ENCODE measurements at regions not wholly inside any gene's neighbourhood (a gene's known extent, or its start where the extent isn't known, plus 50 kb on each side); places are given as distances from the start of the nearest gene placed in this dataset.

GRCh38 chr18:3333721-3334386 is 71.9 kb downstream of the MYL12B start:
- intact Hi-C loops (cut with DNase I, micrococcal nuclease) = no loop called here
- Histone ChIP-seq H3K36me3 (ENCODE audit: insufficient read depth, low read length) (no peaks in the 10 kb centered on the region), H3K4me3 (ENCODE audit: low read length) (no peak overlapping the region), H3K9me3 (ENCODE audit: control insufficient read depth in 1 of 2, insufficient read depth in 1 of 2, low read length in 2 of 2) (no peaks in the 10 kb centered on the region), H3K4me1 (ENCODE audit: insufficient read depth, low read length) (no peaks in the 10 kb centered on the region), H3K27ac (ENCODE audit: low read depth in 1 of 2, low read length in 2 of 2) (no peak overlapping the region), H3K27me3 (ENCODE audit: control insufficient read depth in 1 of 2, insufficient read depth in 2 of 2, low read length in 2 of 2) (no peaks in the 10 kb centered on the region)
- DNase-seq (no peak), ATAC-seq (ENCODE audit: poor library complexity) (no peak)
- Mint-ChIP-seq H3K27me3 (peaks cover 6% of the 10 kb centered on the region), H3K27ac (no peak overlapping the region), H3K36me3 (ENCODE audit: low read depth) (no peaks in the 10 kb centered on the region), H3K4me3 (no peak overlapping the region), H3K4me1 (ENCODE audit: low read depth) (no peaks in the 10 kb centered on the region), H3K9me3 (no peaks in the 10 kb centered on the region)
- ChIA-PET POLR2A (no interaction called here), CTCF (interaction anchor here (1.0 kb wide), 1 partner anchor 37 kb away, joined by 3 read pairs; no protein-coding TSS in a partner anchor)
- no peak for TF ChIP-seq CTCF (IDR thresholded peaks at IDR 0.05)

GRCh38 chr18:3340015-3340681 is 78.2 kb downstream of the MYL12B start:
- Histone ChIP-seq H3K4me1 (ENCODE audit: insufficient read depth, low read length) (no peaks in the 10 kb centered on the region), H3K4me3 (ENCODE audit: low read length) (no peak overlapping the region), H3K9me3 (ENCODE audit: control insufficient read depth in 1 of 2, insufficient read depth in 1 of 2, low read length in 2 of 2) (no peaks in the 10 kb centered on the region), H3K27me3 (ENCODE audit: control insufficient read depth in 1 of 2, insufficient read depth in 2 of 2, low read length in 2 of 2) (no peaks in the 10 kb centered on the region), H3K27ac (ENCODE audit: low read depth in 1 of 2, low read length in 2 of 2) (no peak overlapping the region), H3K36me3 (ENCODE audit: insufficient read depth, low read length) (no peaks in the 10 kb centered on the region)
- H3K36me3 Mint-ChIP-seq (ENCODE audit: low read depth) = no peaks in the 10 kb centered on the region
- H3K4me3 Mint-ChIP-seq = no peak overlapping the region
- intact Hi-C loops (cut with DNase I, micrococcal nuclease) = no loop called here
- CTCF ChIA-PET = no interaction called here
- ATAC-seq (ENCODE audit: poor library complexity) = no peak
- no peak for TF ChIP-seq CTCF (IDR thresholded peaks at IDR 0.05)
- peak in 2 of 14 experiments; percentile 36 to 43 for DNase-seq
- H3K27me3 Mint-ChIP-seq = no peaks in the 10 kb centered on the region
- no peaks in the 10 kb centered on the region for H3K9me3 Mint-ChIP-seq
- H3K4me1 Mint-ChIP-seq (ENCODE audit: low read depth) = peaks cover 11% of the 10 kb centered on the region
- H3K27ac Mint-ChIP-seq = no peak overlapping the region
- POLR2A ChIA-PET = no interaction called here

GRCh38 chr18:3340682-3341097 is 78.8 kb downstream of the MYL12B start:
- H3K27me3 ChIP-seq (ENCODE audit: control insufficient read depth in 1 of 2, insufficient read depth in 2 of 2, low read length in 2 of 2) = no peaks in the 10 kb centered on the region
- no peaks in the 10 kb centered on the region for H3K9me3 ChIP-seq (ENCODE audit: control insufficient read depth in 1 of 2, insufficient read depth in 1 of 2, low read length in 2 of 2)
- DNase-seq (no peak), ATAC-seq (ENCODE audit: poor library complexity) (no peak)
- no peak overlapping the region for H3K27ac Mint-ChIP-seq
- ChIA-PET POLR2A (no interaction called here), CTCF (no interaction called here)
- intact Hi-C loops (cut with DNase I, micrococcal nuclease) = no loop called here
- H3K4me1 Mint-ChIP-seq (ENCODE audit: low read depth) = peaks cover 11% of the 10 kb centered on the region
- H3K27ac ChIP-seq (ENCODE audit: low read depth in 1 of 2, low read length in 2 of 2) = no peak overlapping the region
- no peak overlapping the region for H3K4me3 Mint-ChIP-seq
- H3K4me3 ChIP-seq (ENCODE audit: low read length) = no peak overlapping the region
- H3K9me3 Mint-ChIP-seq = no peaks in the 10 kb centered on the region
- H3K4me1 ChIP-seq (ENCODE audit: insufficient read depth, low read length) = no peaks in the 10 kb centered on the region
- no peaks in the 10 kb centered on the region for H3K36me3 Mint-ChIP-seq (ENCODE audit: low read depth)
- no peak for TF ChIP-seq CTCF (IDR thresholded peaks at IDR 0.05)
- peaks cover 4% of the 10 kb centered on the region for H3K27me3 Mint-ChIP-seq
- H3K36me3 ChIP-seq (ENCODE audit: insufficient read depth, low read length) = no peaks in the 10 kb centered on the region
